ES-I3 (cell line): ENCODE measurements at regions not wholly inside any gene's neighbourhood (a gene's known extent, or its start where the extent isn't known, plus 50 kb on each side); places are given as distances from the start of the nearest gene placed in this dataset.

Experiments used
- H3K36me3 ChIP-seq: 2 replicates; pipeline ENCODE4 v1.6.1; 2013; ENCODE audit warnings: mild to moderate bottlenecking, low read length, control low read depth, moderate library complexity; ENCODE audit not compliant: insufficient read depth
- H3K4me1 ChIP-seq: 2 replicates; pipeline ENCODE4 v1.6.1; 2013; ENCODE audit warnings: mild to moderate bottlenecking, control low read depth, low read length; ENCODE audit not compliant: insufficient read depth
- H3K9ac ChIP-seq: 2 replicates; pipeline ENCODE4 v1.6.1; 2013; ENCODE audit warnings: low read depth, mild to moderate bottlenecking, low read length, moderate library complexity
- H3K9me3 ChIP-seq: 2 replicates; pipeline ENCODE4 v1.6.1; 2013; ENCODE audit warnings: mild to moderate bottlenecking, low read length, moderate library complexity; ENCODE audit not compliant: control insufficient read depth, insufficient read depth

GRCh38 chr11:92477686-92478085 lies 253.1 kb downstream of the FAT3 start:
- Histone ChIP-seq H3K9me3 (no peaks in the 10 kb centered on the region), H3K4me1 (peaks cover 7% of the 10 kb centered on the region), H3K36me3 (no peaks in the 10 kb centered on the region), H3K9ac (no peak overlapping the region)

GRCh38 chr11:92480499-92480898 lies 255.9 kb downstream of the FAT3 start:
- no peaks in the 10 kb centered on the region for H3K4me1 ChIP-seq
- H3K9me3 ChIP-seq, result no peaks in the 10 kb centered on the region
- H3K36me3 ChIP-seq, result no peaks in the 10 kb centered on the region
- H3K9ac ChIP-seq, result no peak overlapping the region

- H3K36me3 ChIP-seq, result no peaks in the 10 kb centered on the region
Measured at GRCh38 chr11:92482492-92483060, 258.0 kb downstream of the FAT3 start.

GRCh38 chr11:92484570-92484969 lies 260.0 kb downstream of the FAT3 start:
- Histone ChIP-seq H3K4me1 (no peaks in the 10 kb centered on the region), H3K9me3 (no peaks in the 10 kb centered on the region), H3K36me3 (no peaks in the 10 kb centered on the region), H3K9ac (no peak overlapping the region)

More at GRCh38 chr11:92482492-92483060, 258.0 kb downstream of the FAT3 start:
- H3K9ac ChIP-seq, result no peak overlapping the region
- H3K4me1 ChIP-seq, result no peaks in the 10 kb centered on the region
- no peaks in the 10 kb centered on the region for H3K9me3 ChIP-seq

GRCh38 chr11:92489826-92490399 lies 265.3 kb downstream of the FAT3 start:
- H3K4me1 ChIP-seq, result no peaks in the 10 kb centered on the region
- no peak overlapping the region for H3K9ac ChIP-seq
- H3K9me3 ChIP-seq, result no peaks in the 10 kb centered on the region
- H3K36me3 ChIP-seq, result no peaks in the 10 kb centered on the region

GRCh38 chr11:92492372-92492771 lies 267.8 kb downstream of the FAT3 start:
- H3K4me1 ChIP-seq, result no peaks in the 10 kb centered on the region

GRCh38 chr11:92495107-92495793 lies 270.6 kb downstream of the FAT3 start:
- Histone ChIP-seq H3K4me1 (no peaks in the 10 kb centered on the region), H3K9me3 (no peaks in the 10 kb centered on the region), H3K36me3 (no peaks in the 10 kb centered on the region), H3K9ac (no peak overlapping the region)

More at GRCh38 chr11:92492372-92492771, 267.8 kb downstream of the FAT3 start:
- Histone ChIP-seq H3K9me3 (no peaks in the 10 kb centered on the region), H3K36me3 (no peaks in the 10 kb centered on the region), H3K9ac (no peak overlapping the region)

- no peak overlapping the region for H3K9ac ChIP-seq
Measured at GRCh38 chr11:92500453-92500852, 275.8 kb downstream of the FAT3 start.

GRCh38 chr11:92501066-92501739 lies 276.6 kb downstream of the FAT3 start:
- Histone ChIP-seq H3K9ac (no peak overlapping the region), H3K9me3 (no peaks in the 10 kb centered on the region), H3K36me3 (no peaks in the 10 kb centered on the region), H3K4me1 (peaks cover 5% of the 10 kb centered on the region; the same call in 1 of the 2 replicates)

More at GRCh38 chr11:92500453-92500852, 275.8 kb downstream of the FAT3 start:
- H3K36me3 ChIP-seq, result no peaks in the 10 kb centered on the region
- H3K4me1 ChIP-seq, result 0 out of 2 replicates have a peak, but pooled peaks cover 3% of the 10 kb centered on the region
- H3K9me3 ChIP-seq, result no peaks in the 10 kb centered on the region

- Histone ChIP-seq H3K4me1 (peaks cover 17% of the 10 kb centered on the region), H3K9ac (no peak overlapping the region), H3K36me3 (no peaks in the 10 kb centered on the region), H3K9me3 (no peaks in the 10 kb centered on the region)
Measured at GRCh38 chr11:92504004-92504403, 279.4 kb downstream of the FAT3 start.

GRCh38 chr11:92504534-92504933 lies 279.9 kb downstream of the FAT3 start:
- Histone ChIP-seq H3K36me3 (no peaks in the 10 kb centered on the region), H3K9me3 (no peaks in the 10 kb centered on the region), H3K9ac (no peak overlapping the region), H3K4me1 (peaks cover 17% of the 10 kb centered on the region)

GRCh38 chr11:92505689-92506088 lies 281.1 kb downstream of the FAT3 start:
- H3K36me3 ChIP-seq, result no peaks in the 10 kb centered on the region
- H3K4me1 ChIP-seq, result peaks cover 25% of the 10 kb centered on the region
- H3K9me3 ChIP-seq, result no peaks in the 10 kb centered on the region
- no peak overlapping the region for H3K9ac ChIP-seq

GRCh38 chr11:92506809-92507336 lies 282.3 kb downstream of the FAT3 start:
- H3K9me3 ChIP-seq, result no peaks in the 10 kb centered on the region

GRCh38 chr11:92510591-92510990 lies 286.0 kb downstream of the FAT3 start:
- Histone ChIP-seq H3K4me1 (peaks cover 35% of the 10 kb centered on the region), H3K9me3 (no peaks in the 10 kb centered on the region), H3K9ac (no peak overlapping the region)

More at GRCh38 chr11:92506809-92507336, 282.3 kb downstream of the FAT3 start:
- Histone ChIP-seq H3K4me1 (peaks cover 37% of the 10 kb centered on the region), H3K9ac (no peak overlapping the region; the same call in 1 of the 2 replicates), H3K36me3 (no peaks in the 10 kb centered on the region)

More at GRCh38 chr11:92510591-92510990, 286.0 kb downstream of the FAT3 start:
- H3K36me3 ChIP-seq, result no peaks in the 10 kb centered on the region
